ENCODE measurements at regions not wholly inside any gene's neighbourhood (a gene's known extent, or its start where the extent isn't known, plus 50 kb on each side); places are given as distances from the start of the nearest gene placed in this dataset.

DNA sequence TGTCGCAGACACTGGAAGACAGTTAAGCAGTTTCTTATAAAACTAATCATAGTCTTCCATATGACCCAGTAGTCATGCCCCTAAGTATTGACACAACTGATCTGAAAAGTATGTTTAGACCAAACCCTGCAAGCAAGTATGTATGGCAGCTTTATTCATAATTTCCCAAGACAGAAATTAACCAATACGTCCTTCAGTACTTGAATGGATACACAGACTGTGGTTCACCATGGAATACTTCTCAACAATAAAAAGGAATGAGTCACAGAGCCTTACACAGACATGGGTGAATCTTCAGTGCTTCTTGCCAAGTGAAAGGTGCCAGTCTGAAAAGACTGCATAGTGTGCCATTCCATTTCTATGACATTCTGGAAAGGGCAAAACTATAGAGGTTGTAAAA, 50.2 kb upstream of the AKR1E2 start:
- TF ChIP-seq, protein P1, sequence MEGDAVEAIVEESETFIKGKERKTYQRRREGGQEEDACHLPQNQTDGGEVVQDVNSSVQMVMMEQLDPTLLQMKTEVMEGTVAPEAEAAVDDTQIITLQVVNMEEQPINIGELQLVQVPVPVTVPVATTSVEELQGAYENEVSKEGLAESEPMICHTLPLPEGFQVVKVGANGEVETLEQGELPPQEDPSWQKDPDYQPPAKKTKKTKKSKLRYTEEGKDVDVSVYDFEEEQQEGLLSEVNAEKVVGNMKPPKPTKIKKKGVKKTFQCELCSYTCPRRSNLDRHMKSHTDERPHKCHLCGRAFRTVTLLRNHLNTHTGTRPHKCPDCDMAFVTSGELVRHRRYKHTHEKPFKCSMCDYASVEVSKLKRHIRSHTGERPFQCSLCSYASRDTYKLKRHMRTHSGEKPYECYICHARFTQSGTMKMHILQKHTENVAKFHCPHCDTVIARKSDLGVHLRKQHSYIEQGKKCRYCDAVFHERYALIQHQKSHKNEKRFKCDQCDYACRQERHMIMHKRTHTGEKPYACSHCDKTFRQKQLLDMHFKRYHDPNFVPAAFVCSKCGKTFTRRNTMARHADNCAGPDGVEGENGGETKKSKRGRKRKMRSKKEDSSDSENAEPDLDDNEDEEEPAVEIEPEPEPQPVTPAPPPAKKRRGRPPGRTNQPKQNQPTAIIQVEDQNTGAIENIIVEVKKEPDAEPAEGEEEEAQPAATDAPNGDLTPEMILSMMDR (conservative IDR thresholded peaks at IDR 0.05; ENCODE audit: low read depth, low read length) = no peak
- DNase-seq (ENCODE audit: low read depth) = peak; percentile 47
- no peak overlapping the region for H3K4me3 ChIP-seq (ENCODE audit: low read depth, low read length)

DNA sequence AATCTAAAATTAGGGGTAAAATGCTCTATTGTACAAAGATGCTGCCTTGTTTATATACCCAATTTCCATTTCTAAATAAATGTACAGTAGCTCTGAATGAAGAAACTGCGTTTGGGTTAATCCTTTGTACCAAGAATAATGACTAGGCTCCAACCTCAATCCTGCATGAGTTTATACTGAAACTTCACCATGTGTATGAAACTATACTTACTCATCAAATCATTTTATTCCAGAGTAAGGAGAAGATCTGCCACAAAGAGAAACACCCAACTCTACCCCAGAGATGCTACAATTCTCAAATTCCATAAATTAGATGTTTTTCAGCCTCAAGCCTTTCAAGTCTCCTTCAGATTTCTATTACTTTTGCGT, 53.8 kb upstream of the AKR1E2 start:
- no peak for DNase-seq (ENCODE audit: low read depth)
- TF ChIP-seq, protein P1 (conservative IDR thresholded peaks at IDR 0.05; ENCODE audit: low read depth, low read length) = no peak

DNA sequence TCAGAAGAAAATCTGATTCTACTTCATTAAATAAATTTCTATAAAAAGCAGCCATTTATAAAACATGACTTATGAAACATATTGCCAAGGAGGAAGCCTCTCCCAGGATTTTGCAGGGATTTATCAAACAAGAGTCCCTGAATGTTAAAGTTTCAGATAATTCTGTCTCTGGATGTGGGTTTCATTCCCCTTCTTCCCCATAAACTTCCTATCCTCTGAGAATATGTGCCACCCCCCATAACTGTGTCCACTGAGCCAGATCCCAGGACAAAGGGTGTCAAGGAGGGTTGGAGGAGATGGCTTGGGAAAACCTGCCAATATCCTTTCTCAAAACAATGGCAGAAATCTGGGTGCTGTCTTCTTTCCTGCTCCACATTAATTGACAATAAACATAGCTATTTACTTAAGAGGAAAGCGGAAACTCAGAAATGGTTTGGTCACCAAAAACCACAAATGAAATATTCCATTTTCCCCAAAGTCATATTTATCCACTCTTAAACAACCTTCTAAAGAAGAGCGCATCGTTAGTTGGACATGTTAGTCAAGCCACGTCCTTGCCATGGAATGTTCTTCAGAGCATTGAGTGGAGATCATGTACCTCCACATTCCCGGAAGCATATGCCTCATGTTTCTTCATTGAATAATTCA, 54.3 kb upstream of the AKR1E2 start:
- TF ChIP-seq, protein P1 (conservative IDR thresholded peaks at IDR 0.05; ENCODE audit: low read depth, low read length) = no peak
- peak; percentile 62 for DNase-seq (ENCODE audit: low read depth)
- H3K4me3 ChIP-seq (ENCODE audit: low read depth, low read length) = no peak overlapping the region

More for the DNA sequence above, 53.8 kb upstream of the AKR1E2 start:
- no peak overlapping the region for H3K4me3 ChIP-seq (ENCODE audit: low read depth, low read length)

DNA sequence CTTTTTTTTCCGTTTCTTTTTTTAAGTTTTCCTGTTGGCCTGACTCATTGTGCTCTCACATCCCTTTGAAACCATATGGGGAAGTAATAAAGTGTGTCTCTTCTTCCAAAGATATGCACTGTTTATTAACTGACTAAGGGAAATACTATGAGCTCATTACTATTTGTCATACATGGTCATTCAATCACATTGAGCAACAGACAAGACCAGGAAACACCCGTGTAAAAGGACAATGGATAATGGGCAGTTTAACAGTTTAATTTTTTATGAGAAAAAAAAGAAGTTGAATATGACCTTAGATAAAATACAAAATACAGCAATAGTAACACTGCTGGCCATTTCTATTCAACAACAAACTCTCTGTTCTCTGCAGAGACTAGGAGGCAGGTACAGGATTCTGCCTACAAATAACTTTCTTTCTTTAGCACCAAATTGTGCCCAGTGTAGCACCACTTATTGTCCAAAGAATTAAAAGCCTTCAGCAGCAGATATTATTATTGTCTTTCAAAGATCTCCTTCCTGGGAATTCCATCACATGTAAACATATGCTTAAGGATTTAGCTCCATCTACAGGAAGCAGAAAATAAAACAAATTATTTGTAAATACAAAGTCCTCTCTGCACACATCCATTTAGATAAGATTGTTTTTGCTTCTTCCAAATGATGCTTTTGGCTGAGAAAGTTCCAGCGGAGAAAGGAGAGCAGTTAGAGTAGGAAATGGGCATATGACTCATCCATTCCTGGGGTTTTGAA, 55.0 kb upstream of the AKR1E2 start:
- TF ChIP-seq, protein P1 (conservative IDR thresholded peaks at IDR 0.05; ENCODE audit: low read depth, low read length) = peak; percentile 44
- H3K4me3 ChIP-seq (ENCODE audit: low read depth, low read length) = no peak overlapping the region
- DNase-seq (ENCODE audit: low read depth) = peak; percentile 92

DNA sequence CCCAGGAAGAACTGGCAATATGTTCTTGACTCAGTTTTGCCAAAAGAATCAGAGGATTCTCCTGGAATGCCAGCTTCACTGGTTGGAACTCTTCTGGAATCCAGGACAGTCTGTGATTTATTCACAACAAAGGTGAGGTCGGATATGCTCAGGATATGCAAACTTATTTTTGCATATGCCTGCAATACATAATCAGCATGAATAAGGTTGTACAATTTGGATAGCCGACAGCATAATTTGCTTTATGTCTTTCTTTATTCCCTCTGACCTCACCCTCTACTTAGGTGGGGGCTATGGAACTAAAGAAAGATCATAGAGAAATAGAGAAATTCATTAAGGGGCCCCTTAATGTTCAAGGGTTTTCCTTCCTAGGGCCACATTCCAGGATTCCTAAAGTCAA, 57.6 kb upstream of the AKR1E2 start:
- TF ChIP-seq, protein P1 (conservative IDR thresholded peaks at IDR 0.05; ENCODE audit: low read depth, low read length) = no peak
- no peak for DNase-seq (ENCODE audit: low read depth)
- H3K4me3 ChIP-seq (ENCODE audit: low read depth, low read length) = no peak overlapping the region

DNA sequence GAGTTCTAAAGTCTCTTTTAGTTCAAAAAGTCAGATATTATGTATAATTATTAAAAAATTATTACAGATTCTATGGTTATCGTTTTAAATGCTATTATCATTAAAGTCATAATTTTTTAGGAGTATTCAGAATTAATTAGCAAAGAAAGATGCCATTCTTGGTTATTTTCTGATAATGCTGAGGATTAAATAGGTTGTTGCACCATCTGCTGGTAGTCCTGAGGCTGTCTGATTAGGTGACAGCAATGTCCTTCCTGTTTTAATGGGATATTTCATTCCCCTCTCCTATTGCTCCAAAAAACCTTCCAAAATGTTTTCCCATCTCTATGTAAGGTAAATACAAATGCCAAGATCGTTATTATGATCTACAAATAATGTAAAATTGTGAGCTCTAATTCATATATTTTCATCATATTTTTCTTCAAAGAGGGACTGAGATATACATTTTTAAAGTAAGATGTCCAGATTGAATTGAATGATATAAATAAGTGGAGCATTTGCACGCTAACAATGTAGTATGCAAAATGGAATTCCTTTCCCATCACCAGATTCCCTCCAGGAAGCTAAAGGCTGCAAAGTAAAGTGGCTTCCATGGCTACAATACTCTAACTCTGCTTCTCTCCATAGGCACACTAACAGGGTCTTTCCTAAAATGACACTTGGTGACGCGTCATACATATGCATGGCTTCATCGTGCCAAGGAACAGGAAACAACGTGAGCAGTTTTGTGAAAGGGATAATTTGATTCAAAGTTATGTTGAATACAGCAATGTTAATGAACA, 58.8 kb upstream of the AKR1E2 start:
- DNase-seq (ENCODE audit: low read depth) = peak; percentile 76
- H3K4me3 ChIP-seq (ENCODE audit: low read depth, low read length) = no peak overlapping the region
- TF ChIP-seq, protein P1 (conservative IDR thresholded peaks at IDR 0.05; ENCODE audit: low read depth, low read length) = peak; percentile 77
